OCI-LY3 (cell line): ENCODE measurements at regions not wholly inside any gene's neighbourhood (a gene's known extent, or its start where the extent isn't known, plus 50 kb on each side); places are given as distances from the start of the nearest gene placed in this dataset.
"Not testable (repeated sequence)": the region's sequence is repeated elsewhere in the genome, so short reads cannot be mapped to it uniquely, and the experiment has no call there.

Experiments
- CTCF ChIP-seq: fragments of 200-600, 300-600 bp; sonication (generic); IDR thresholded peaks from 2 replicates; pipeline ENCODE4 v1.5.1; 2014; ENCODE audit warnings: antibody characterized with exemption, low read length, low read depth
- EZH2phosphoT487 ChIP-seq: fragments of 200-600 bp; shearing (Covaris generic); IDR thresholded peaks from 2 replicates; pipeline ENCODE4 v1.6.1; 2018; ENCODE audit warnings: antibody characterized with exemption, mixed run types, low read depth

DNA sequence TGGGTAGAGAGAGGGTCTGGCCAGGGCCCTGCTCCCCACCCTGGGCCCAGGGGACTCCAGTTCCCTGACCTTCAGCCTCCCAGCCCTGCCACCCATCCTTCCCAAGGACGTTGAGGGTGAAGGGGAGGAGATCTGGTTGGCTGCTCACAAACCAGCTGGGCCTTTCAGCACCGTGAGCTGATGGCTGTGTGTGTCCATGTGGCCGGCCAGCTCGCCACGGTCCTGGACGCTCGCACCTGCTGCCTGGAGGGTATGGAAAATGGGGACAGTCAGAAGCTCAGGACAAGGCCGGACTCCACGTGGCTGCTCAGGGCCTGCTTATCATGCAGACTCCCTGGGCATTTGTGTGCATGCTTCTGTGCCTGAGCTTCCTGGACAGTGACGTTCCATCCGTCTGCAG, 110.3 kb downstream of the NPIPB11 start:
- not testable (repeated sequence) for TF ChIP-seq CTCF, EZH2phosphoT487
